ENCODE measurements at regions not wholly inside any gene's neighbourhood (a gene's known extent, or its start where the extent isn't known, plus 50 kb on each side); places are given as distances from the start of the nearest gene placed in this dataset.

- TF ChIP-seq TEAD4 (IDR thresholded peaks at IDR 0.05), result no peak
- no peak for TF ChIP-seq USF1 (IDR thresholded peaks at IDR 0.05)
- TF ChIP-seq YY1 (IDR thresholded peaks at IDR 0.05; ENCODE audit: low read depth), result no peak
- TF ChIP-seq TAF1 (IDR thresholded peaks at IDR 0.05; ENCODE audit: low read depth), result no peak
- no peak for TF ChIP-seq MAX (IDR thresholded peaks at IDR 0.05)
- no peak for TF ChIP-seq ZBTB7A (IDR thresholded peaks at IDR 0.05; ENCODE audit: low read depth)
- TF ChIP-seq FOXM1 (IDR thresholded peaks at IDR 0.05; ENCODE audit: borderline replicate concordance, low read depth), result no peak
- no peak for TF ChIP-seq EP300 (IDR thresholded peaks at IDR 0.05; ENCODE audit: borderline replicate concordance)
- no peak for TF ChIP-seq RAD21 (IDR thresholded peaks at IDR 0.05; ENCODE audit: low read depth)
Measured at GRCh38 chr3:157868196-157868595, 238.0 kb downstream of the SHOX2 start.
